WI38 (cell line): ENCODE measurements at regions not wholly inside any gene's neighbourhood (a gene's known extent, or its start where the extent isn't known, plus 50 kb on each side); places are given as distances from the start of the nearest gene placed in this dataset.

ENCODE experiments used
- H3K4me3 ChIP-seq: 2 replicates; pipeline ENCODE4 v1.5.1; 2011; ENCODE audit warnings: low read depth, mild to moderate bottlenecking, control low read depth, low read length
- CTCF ChIP-seq: IDR thresholded peaks from 2 replicates; pipeline ENCODE4 v1.5.1; 2012; ENCODE audit warnings: low read depth, mild to moderate bottlenecking, control low read depth, low read length

- no peak for TF ChIP-seq CTCF
- H3K4me3 ChIP-seq = no peak overlapping the region
Measured at GRCh38 chr2:128564551-128564950, 245.9 kb upstream of the HS6ST1 start.

GRCh38 chr2:128565441-128565840 is 246.8 kb upstream of the HS6ST1 start:
- TF ChIP-seq CTCF = no peak

GRCh38 chr2:128566671-128567070 is 248.0 kb upstream of the HS6ST1 start:
- TF ChIP-seq CTCF = no peak
- H3K4me3 ChIP-seq = no peak overlapping the region

More at GRCh38 chr2:128565441-128565840, 246.8 kb upstream of the HS6ST1 start:
- no peak overlapping the region for H3K4me3 ChIP-seq

GRCh38 chr2:128568106-128568505 is 249.4 kb upstream of the HS6ST1 start:
- TF ChIP-seq CTCF = no peak
- no peak overlapping the region for H3K4me3 ChIP-seq

- no peak for TF ChIP-seq CTCF
- no peak overlapping the region for H3K4me3 ChIP-seq
Measured at GRCh38 chr2:128573116-128573515, 254.4 kb upstream of the HS6ST1 start.

- TF ChIP-seq CTCF = no peak
- H3K4me3 ChIP-seq = no peak overlapping the region
Measured at GRCh38 chr2:128573531-128573930, 254.9 kb upstream of the HS6ST1 start.

GRCh38 chr2:128577141-128577930 is 258.7 kb upstream of the HS6ST1 start:
- H3K4me3 ChIP-seq = no peak overlapping the region
- no peak for TF ChIP-seq CTCF
